Keratinocyte (primary cell): ENCODE measurements at regions not wholly inside any gene's neighbourhood (a gene's known extent, or its start where the extent isn't known, plus 50 kb on each side); places are given as distances from the start of the nearest gene placed in this dataset.

Experiments
- EZH2 ChIP-seq: IDR thresholded peaks from one replicate; pipeline ENCODE4 v1.6.1; 2012; ENCODE audit warnings: inconsistent platforms, mild to moderate bottlenecking, low read length, moderate library complexity
- TF ChIP-seq, protein P1 (sequence below), 3 experiments: IDR thresholded peaks in 1 of 3; conservative IDR thresholded peaks in 1 of 3; optimal IDR thresholded peaks in 1 of 3; 2 replicates in 2 of 3; 3 replicates in 1 of 3; pipeline versions ENCODE3 to v1.5.1; 2011; ENCODE audit warnings: low read length in 3 of 3, mild to moderate bottlenecking in 3 of 3, moderate library complexity in 2 of 3, control low read depth in 1 of 3, inconsistent platforms in 1 of 3; ENCODE audit not compliant: insufficient read depth in 2 of 3; ENCODE audit errors: extremely low read depth in 1 of 3

DNA sequence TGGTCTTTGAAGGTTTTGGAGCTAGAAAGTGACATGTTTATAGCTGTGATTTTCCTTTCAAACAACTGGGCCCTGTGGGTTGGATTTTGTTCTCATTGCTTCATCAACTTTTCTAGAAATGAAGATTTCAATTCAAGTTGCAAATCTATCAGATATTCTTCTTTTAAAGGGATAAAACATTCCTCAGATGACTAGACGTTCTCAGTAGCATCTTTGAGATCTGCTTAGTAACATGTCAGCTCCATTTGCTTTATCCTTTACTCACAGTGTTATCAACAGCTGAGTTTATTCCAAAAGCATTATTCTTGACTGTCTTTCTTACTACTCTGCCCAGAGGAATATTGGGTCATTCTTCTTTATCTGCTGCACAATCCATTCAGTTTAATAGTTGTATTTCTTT lies 108.2 kb upstream of the GIMD1 start:
- TF ChIP-seq, protein P1, sequence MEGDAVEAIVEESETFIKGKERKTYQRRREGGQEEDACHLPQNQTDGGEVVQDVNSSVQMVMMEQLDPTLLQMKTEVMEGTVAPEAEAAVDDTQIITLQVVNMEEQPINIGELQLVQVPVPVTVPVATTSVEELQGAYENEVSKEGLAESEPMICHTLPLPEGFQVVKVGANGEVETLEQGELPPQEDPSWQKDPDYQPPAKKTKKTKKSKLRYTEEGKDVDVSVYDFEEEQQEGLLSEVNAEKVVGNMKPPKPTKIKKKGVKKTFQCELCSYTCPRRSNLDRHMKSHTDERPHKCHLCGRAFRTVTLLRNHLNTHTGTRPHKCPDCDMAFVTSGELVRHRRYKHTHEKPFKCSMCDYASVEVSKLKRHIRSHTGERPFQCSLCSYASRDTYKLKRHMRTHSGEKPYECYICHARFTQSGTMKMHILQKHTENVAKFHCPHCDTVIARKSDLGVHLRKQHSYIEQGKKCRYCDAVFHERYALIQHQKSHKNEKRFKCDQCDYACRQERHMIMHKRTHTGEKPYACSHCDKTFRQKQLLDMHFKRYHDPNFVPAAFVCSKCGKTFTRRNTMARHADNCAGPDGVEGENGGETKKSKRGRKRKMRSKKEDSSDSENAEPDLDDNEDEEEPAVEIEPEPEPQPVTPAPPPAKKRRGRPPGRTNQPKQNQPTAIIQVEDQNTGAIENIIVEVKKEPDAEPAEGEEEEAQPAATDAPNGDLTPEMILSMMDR (optimal IDR thresholded peaks at IDR 0.05 in 1 of 3, IDR thresholded peaks at IDR 0.05 in 1 of 3, conservative IDR thresholded peaks at IDR 0.05 in 1 of 3; ENCODE audit: extremely low read depth in 1 of 3, insufficient read depth in 2 of 3, low read length in 3 of 3): no peak
- no peak for TF ChIP-seq EZH2
